ENCODE measurements at regions not wholly inside any gene's neighbourhood (a gene's known extent, or its start where the extent isn't known, plus 50 kb on each side); places are given as distances from the start of the nearest gene placed in this dataset.
"Not testable (repeated sequence)": the region's sequence is repeated elsewhere in the genome, so short reads cannot be mapped to it uniquely, and the experiment has no call there.

DNA sequence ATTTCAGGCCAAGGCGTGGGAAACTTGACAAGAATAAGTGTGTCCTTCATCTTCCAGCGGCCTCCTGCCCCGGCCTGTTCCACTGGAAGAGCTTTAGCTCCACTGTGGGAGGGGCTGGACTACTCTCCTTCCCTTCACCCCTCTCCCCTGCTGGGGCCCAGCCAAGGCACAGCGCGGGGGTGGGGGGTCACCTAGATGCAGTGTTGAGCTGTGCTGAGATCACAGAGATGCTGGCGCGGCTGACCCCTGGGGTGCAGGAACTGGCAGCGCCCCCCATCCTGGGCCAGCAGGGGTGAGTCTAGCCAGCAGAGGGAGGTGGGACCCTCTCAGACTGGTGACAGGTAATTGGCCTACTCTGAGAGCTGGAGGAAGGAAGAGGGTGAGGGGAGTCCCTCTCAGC lies 111.8 kb upstream of the LHX1 start:
- no peak for DNase-seq
- in situ Hi-C loops (cut with HindIII; ENCODE audit: low pct_ligation_motif_present, low pct_unique_long_range_greater_than_20kb, low sequenced_read_pairs), result no loop called here

GRCh38 chr17:36825951-36826350 lies 111.3 kb upstream of the LHX1 start:
- in situ Hi-C loops (cut with HindIII; ENCODE audit: low pct_ligation_motif_present, low pct_unique_long_range_greater_than_20kb, low sequenced_read_pairs), result no loop called here
- no peak for DNase-seq

DNA sequence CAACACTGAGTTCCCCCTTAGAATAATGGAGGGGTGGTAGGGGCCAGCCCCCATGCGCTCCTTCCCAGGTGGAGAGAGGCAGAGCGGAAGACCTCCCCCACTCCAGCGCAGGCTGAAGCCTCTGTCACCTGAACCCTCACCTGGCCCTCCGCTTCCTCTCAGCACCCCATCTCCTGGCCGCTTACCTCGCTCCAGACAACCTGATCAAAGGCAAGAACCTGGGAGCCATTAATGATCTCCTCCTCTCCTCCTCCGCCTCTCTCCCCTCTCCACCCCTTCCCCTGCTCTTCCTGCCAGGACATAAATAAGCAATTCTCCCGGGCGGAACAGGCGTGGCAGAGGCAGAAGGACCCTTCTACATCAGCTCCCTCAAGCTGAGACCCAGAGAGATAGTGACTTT lies 110.2 kb upstream of the LHX1 start:
- no peak for DNase-seq
- in situ Hi-C loops (cut with HindIII; ENCODE audit: low pct_ligation_motif_present, low pct_unique_long_range_greater_than_20kb, low sequenced_read_pairs), result no loop called here

DNA sequence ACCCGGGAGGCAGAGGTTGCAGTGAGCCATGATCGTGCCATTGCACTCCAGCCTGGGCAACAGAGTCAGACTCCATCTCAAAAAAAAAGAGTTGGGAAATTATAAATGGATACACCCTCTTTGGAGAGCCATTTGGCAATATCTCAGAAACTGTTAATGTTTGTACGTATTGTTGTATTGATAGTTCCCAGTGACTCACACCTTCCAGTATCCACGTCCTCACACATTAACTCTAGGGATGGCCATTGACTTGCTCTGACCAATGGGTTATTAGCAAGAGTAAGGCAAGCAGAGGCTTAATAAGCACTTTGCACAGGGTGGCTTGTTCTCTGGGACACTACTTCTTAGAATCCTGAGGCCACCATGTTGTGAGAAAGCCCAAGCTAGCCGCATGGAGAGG lies 107.6 kb upstream of the LHX1 start:
- no peak for DNase-seq
- in situ Hi-C loops (cut with HindIII; ENCODE audit: low pct_ligation_motif_present, low pct_unique_long_range_greater_than_20kb, low sequenced_read_pairs), result no loop called here

GRCh38 chr17:36833279-36833678 lies 104.0 kb upstream of the LHX1 start:
- in situ Hi-C loops (cut with HindIII; ENCODE audit: low pct_ligation_motif_present, low pct_unique_long_range_greater_than_20kb, low sequenced_read_pairs), result no loop called here
- DNase-seq, result no peak

- in situ Hi-C loops (cut with HindIII; ENCODE audit: low pct_ligation_motif_present, low pct_unique_long_range_greater_than_20kb, low sequenced_read_pairs), result no loop called here
Observed at GRCh38 chr17:36835036-36835435, 102.2 kb upstream of the LHX1 start.

DNA sequence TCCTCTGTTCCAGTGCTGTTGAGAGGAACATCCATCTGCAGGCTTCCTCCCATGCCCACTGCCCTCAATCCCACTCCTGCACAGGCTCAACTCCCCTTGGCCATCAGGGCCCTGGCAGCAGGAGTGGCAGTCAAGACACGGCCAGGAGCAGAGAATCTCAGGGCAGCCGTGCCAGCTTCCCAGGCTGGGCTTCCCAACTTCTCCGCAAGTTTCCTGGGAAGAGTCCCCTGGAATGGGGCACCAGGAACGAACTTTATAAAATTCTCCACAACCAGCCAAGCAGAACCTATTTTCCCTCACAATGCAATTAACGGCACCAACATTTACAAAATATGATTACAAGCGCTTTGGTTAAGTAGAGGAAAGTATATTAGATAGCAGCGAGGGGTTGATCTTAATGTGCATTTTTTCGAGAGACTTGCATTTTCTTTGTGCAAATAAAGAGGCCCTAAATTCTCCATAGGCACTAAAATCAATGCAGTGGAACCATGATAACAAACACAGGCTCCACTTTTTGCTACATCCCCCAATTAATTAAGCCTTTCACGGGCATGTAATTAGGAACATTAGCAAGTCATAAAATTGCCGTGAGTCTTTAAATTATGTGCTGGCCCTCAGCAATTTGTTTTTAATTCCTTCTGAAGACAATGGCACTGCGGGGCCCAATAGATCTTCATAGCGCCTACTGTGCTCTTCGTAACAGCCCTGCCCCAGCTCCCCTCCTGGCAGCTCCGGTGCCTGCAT lies 99.9 kb upstream of the LHX1 start:
- in situ Hi-C loops (cut with HindIII; ENCODE audit: low pct_ligation_motif_present, low pct_unique_long_range_greater_than_20kb, low sequenced_read_pairs), result no loop called here
- no peak for DNase-seq

More at GRCh38 chr17:36835036-36835435, 102.2 kb upstream of the LHX1 start:
- DNase-seq, result no peak

DNA sequence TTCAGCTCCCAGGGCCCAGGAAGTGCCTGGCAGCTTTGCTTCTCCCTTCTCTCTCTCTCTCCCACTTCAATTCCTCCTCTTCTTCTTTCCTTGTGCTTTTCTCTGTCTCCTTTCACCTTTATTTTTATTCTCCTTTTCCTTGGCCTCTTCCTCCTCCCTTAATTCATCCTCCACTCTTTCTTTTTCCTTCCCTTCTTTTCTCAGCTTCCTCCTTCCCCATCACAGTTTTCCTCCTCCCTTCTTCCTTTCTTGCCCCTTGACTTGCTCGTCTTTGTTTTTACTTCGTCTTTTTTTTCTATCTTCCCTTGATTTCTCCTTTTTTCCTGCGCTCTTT lies 99.4 kb upstream of the LHX1 start:
- in situ Hi-C loops (cut with HindIII; ENCODE audit: low pct_ligation_motif_present, low pct_unique_long_range_greater_than_20kb, low sequenced_read_pairs), result no loop called here
- no peak for DNase-seq

GRCh38 chr17:36839256-36839655 lies 98.0 kb upstream of the LHX1 start:
- DNase-seq, result no peak
- in situ Hi-C loops (cut with HindIII; ENCODE audit: low pct_ligation_motif_present, low pct_unique_long_range_greater_than_20kb, low sequenced_read_pairs), result no loop called here

GRCh38 chr17:36840796-36841195 lies 96.5 kb upstream of the LHX1 start:
- in situ Hi-C loops (cut with HindIII; ENCODE audit: low pct_ligation_motif_present, low pct_unique_long_range_greater_than_20kb, low sequenced_read_pairs), result no loop called here

DNA sequence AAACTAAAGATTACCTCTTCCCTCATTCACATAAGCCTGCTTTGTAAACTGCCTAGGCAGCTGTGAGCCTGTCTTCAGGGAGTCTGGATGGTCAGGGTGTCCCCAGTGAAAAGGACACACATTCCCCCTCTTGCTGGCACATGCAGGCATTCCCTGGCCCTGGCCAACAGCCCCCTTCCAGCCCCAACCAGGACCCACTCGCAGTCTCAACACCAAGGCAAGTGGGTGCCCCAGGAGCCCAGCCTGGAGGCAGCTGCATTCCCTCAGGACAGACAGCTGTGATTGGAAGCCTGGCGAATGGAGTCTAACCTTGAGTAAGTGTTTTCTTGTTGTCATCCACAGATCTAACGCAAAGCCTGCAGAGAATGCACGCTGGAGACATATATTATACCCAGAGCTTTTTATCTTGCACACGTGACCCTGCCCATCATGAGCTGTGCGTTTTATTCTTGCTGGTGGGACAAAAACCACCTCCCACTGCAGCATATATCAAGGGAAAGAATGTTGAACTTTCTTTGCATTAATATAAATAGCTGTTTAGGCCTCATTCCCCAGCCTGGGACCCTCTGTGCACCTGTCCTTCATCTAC lies 95.0 kb upstream of the LHX1 start:
- in situ Hi-C loops (cut with HindIII; ENCODE audit: low pct_ligation_motif_present, low pct_unique_long_range_greater_than_20kb, low sequenced_read_pairs), result no loop called here
- no peak for DNase-seq

More at GRCh38 chr17:36840796-36841195, 96.5 kb upstream of the LHX1 start:
- DNase-seq, result no peak

DNA sequence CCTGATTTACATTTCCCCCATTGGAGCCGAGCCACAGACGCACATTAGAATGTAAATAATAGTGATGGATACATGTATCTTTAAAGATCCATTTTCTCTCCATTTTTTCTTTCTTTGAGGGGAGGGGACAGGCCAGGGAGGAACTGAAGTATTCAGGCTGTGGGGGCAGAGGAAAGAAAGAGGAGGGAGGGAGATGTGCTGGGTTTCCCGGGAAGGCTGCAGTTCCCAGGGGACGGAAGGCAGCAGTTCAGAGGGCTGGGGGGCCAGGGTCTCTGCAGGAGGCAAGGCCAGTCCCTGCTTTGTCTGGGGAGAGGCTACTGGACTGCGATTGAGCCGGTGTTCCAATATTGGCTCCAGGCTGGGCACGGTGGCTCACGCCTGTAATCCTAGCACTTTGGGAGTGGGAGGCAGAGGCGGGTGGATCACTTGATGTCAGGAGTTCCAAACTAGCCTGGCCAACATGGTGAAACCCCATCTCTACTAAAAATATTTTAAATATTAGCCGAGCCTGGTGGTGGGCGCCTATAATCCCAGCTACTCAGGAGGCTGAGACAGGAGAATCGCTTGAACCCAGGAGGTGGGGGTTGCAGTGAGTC lies 94.2 kb upstream of the LHX1 start:
- DNase-seq, result no peak
- in situ Hi-C loops (cut with HindIII; ENCODE audit: low pct_ligation_motif_present, low pct_unique_long_range_greater_than_20kb, low sequenced_read_pairs), result no loop called here

DNA sequence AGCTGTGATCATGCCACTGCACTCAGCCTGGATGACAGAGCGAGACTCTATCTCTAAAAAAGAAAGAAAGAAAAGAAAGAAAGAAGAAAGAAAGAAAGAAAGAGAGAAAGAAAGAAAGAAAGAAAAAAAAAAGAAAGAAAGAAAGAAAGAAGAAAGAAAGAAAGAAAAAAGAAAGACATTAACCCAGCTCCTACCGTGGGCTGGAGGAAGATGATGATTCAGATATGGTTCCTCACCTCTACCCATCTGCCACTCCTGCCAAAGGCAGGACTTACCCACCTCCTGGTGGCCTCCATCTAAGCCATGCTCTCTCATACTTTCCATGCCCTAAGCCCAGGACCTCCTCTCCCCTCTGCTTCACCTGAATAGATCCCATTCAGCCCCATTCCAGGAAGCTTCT lies 93.3 kb upstream of the LHX1 start:
- in situ Hi-C loops (cut with HindIII; ENCODE audit: low pct_ligation_motif_present, low pct_unique_long_range_greater_than_20kb, low sequenced_read_pairs), result no loop called here
- DNase-seq, result no peak

DNA sequence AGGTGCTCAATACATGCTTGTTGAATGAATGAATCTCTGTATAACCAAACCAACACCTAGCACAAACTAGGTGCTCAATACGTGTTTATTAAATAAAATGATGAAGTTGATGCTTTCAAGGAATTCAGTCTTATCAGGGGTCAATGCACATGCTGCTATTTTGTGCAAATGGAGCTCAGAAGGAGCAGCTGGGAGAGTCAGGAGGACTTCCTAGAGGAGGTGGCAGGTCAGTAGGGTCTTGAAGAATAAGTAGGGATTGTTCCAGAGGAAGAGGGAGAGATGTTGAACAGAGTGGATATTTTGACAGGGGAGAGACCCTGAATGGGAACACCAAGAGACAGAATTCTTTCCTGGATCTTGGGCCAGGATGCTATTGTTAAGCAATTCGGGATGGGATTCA lies 92.7 kb upstream of the LHX1 start:
- in situ Hi-C loops (cut with HindIII; ENCODE audit: low pct_ligation_motif_present, low pct_unique_long_range_greater_than_20kb, low sequenced_read_pairs), result no loop called here

DNA sequence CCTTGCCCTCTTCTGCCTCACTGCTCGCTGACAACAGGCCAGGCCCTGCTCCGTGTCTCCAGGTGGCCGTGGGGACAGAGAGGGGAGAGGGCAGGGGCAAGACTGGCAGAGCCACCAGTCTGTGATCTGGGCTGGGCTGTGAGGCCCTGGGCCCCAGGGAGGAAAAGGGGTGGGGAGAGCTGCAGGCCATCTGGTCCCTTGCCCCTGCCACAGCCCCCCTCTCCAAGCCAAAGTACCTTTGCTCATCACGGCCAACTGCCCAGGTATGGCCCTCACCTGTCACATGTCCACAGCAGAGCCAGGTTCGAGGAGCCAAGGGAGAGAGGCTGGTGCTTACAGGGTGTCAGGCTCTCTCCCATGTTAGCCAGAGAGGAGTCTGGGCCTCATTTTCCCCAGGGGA lies 91.4 kb upstream of the LHX1 start:
- no peak for DNase-seq

More for the DNA sequence above, 92.7 kb upstream of the LHX1 start:
- no peak for DNase-seq

GRCh38 chr17:36846410-36847292 lies 90.6 kb upstream of the LHX1 start:
- in situ Hi-C loops (cut with HindIII; ENCODE audit: low pct_ligation_motif_present, low pct_unique_long_range_greater_than_20kb, low sequenced_read_pairs), result no loop called here
- DNase-seq, result no peak

More for the DNA sequence above, 91.4 kb upstream of the LHX1 start:
- in situ Hi-C loops (cut with HindIII; ENCODE audit: low pct_ligation_motif_present, low pct_unique_long_range_greater_than_20kb, low sequenced_read_pairs), result no loop called here

DNA sequence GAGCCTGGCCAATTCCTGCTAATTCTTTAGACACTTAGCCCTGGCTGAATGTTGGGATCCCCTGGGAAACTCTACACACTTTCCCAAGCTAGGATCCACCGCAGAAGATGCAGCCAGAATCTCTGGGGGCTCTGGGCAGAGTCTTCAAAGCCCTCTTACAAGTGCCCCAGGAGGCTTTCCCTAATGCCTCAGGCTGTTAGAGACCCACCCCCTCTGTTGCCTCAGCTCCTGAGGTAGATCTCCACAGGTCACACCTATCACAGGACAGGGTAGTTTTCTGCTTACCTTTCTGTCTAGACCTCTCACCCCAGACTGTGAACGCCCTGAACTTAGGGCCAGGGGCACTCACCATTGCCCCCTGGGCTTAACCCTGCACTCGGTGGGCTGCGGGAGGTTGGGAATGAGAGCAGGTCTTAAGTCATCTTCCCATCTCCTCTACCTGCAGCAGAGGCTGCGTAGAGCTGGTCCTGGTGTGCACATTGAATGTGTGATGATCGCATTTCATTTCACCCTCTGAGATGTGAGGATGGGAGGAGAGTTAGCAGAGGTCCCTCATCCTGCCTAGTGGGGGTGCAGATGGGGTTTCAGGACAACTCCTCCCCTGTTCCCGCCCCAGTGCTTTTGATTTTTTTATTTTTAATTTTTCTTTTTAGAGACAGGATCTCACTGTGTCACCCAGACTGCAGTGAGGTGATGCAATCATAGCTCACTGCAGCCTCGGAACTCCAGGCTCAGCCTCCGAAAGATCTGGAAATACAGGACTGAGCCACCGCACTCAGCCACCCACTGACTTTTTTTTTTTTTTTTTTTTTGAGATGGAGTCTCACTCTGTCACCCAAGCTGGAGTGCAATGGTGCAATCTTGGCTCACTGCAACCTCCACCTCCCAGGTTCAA lies 89.0 kb upstream of the LHX1 start:
- DNase-seq, result no peak
- in situ Hi-C loops (cut with HindIII; ENCODE audit: low pct_ligation_motif_present, low pct_unique_long_range_greater_than_20kb, low sequenced_read_pairs), result no loop called here

DNA sequence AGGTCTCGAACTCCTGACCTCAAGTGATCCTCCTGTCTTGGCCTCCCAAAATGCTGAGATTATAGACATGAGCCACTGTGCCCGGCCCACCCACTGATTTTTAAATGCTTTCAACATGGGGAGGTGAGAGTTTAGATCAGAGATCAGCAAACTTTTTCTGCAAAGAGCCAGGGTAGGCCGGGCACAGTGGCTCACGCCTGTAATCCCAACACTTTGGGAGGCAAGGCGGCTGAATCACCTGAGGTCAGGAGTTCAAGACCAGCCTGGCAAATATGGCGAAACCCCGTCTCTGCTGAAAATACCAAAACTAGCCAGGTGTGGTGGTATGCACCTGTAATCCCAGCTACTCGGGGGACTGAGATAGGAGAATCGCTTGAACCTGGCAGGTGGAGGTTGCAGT lies 88.3 kb upstream of the LHX1 start:
- in situ Hi-C loops (cut with HindIII; ENCODE audit: low pct_ligation_motif_present, low pct_unique_long_range_greater_than_20kb, low sequenced_read_pairs); DNase-seq: not testable (repeated sequence)
